ENCODE measurements at regions not wholly inside any gene's neighbourhood (a gene's known extent, or its start where the extent isn't known, plus 50 kb on each side); places are given as distances from the start of the nearest gene placed in this dataset.

GRCh38 chr14:81982046-81982445 is 448.4 kb upstream of the SEL1L start:
- Histone ChIP-seq H3K79me2 (ENCODE audit: control insufficient read depth, insufficient read depth, low read length, unreplicated experiment) (no peaks in the 10 kb centered on the region), H3K27me3 (ENCODE audit: insufficient read depth, low read length) (no peaks in the 10 kb centered on the region), H3K27ac (ENCODE audit: low read depth, low read length) (no peak overlapping the region), H3K4me3 (ENCODE audit: low read depth, low read length) (no peak overlapping the region), H3K4me1 (ENCODE audit: control insufficient read depth, insufficient read depth, low read length, unreplicated experiment) (no peaks in the 10 kb centered on the region), H2AFZ (ENCODE audit: low read length, unreplicated experiment) (no peak overlapping the region), H3K36me3 (ENCODE audit: insufficient read depth, low read length) (no peaks in the 10 kb centered on the region)

DNA sequence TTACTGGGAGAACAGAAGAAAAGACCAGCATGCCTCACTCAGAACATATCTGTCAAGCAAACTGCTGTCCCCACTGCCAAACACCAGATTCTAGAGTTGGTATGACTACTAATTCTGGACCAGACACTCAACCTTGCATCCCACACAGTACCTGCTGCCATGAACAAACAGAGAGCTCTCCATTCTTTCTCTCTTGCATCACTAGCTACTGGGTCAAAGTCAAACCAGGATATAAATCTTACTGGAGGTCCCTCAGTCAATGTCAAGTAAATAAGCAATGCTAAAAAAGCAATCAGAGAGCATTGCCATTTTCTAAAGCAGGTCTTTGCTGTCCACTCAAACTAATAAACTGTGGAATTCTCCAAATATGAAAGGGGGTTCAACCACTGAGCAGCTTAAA is 452.4 kb upstream of the SEL1L start:
- Histone ChIP-seq H3K36me3 (ENCODE audit: insufficient read depth, low read length) (no peaks in the 10 kb centered on the region), H3K27ac (ENCODE audit: low read depth, low read length) (no peak overlapping the region), H3K27me3 (ENCODE audit: insufficient read depth, low read length) (no peaks in the 10 kb centered on the region), H2AFZ (ENCODE audit: low read length, unreplicated experiment) (no peak overlapping the region), H3K79me2 (ENCODE audit: control insufficient read depth, insufficient read depth, low read length, unreplicated experiment) (no peaks in the 10 kb centered on the region), H3K4me3 (ENCODE audit: low read depth, low read length) (no peak overlapping the region), H3K4me1 (ENCODE audit: control insufficient read depth, insufficient read depth, low read length, unreplicated experiment) (no peaks in the 10 kb centered on the region)

- Histone ChIP-seq H3K4me3 (ENCODE audit: low read depth, low read length) (no peak overlapping the region), H3K79me2 (ENCODE audit: control insufficient read depth, insufficient read depth, low read length, unreplicated experiment) (no peaks in the 10 kb centered on the region), H3K27ac (ENCODE audit: low read depth, low read length) (no peak overlapping the region), H3K4me1 (ENCODE audit: control insufficient read depth, insufficient read depth, low read length, unreplicated experiment) (no peaks in the 10 kb centered on the region), H3K36me3 (ENCODE audit: insufficient read depth, low read length) (no peaks in the 10 kb centered on the region), H3K27me3 (ENCODE audit: insufficient read depth, low read length) (no peaks in the 10 kb centered on the region), H2AFZ (ENCODE audit: low read length, unreplicated experiment) (no peak overlapping the region)
Observed at GRCh38 chr14:81989211-81989610, 455.6 kb upstream of the SEL1L start.

DNA sequence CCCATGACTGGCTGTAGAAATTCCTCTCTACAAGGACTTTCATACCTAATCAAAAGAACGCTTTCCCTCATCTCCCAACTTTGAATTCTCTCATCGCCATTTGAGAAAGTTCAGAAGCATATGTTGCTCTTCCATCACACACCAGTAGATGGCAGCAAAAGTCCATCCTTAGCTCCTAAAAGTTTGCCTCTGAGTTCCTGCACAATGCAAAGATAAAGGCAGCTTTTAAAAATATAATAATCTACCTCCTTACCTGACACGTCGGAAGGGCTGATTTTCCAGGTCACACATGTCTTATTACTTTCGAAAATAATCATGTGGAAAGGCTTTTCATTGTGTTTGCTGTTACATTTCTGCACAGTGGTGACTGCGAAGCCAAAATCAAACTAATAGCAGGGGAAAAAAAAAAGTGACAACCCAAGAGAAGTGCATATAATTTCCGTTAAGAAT is 456.7 kb upstream of the SEL1L start:
- H3K27ac ChIP-seq (ENCODE audit: low read depth, low read length) = no peak overlapping the region
- H3K4me3 ChIP-seq (ENCODE audit: low read depth, low read length) = no peak overlapping the region
- no peaks in the 10 kb centered on the region for H3K79me2 ChIP-seq (ENCODE audit: control insufficient read depth, insufficient read depth, low read length, unreplicated experiment)
- no peaks in the 10 kb centered on the region for H3K4me1 ChIP-seq (ENCODE audit: control insufficient read depth, insufficient read depth, low read length, unreplicated experiment)
- H2AFZ ChIP-seq (ENCODE audit: low read length, unreplicated experiment) = no peak overlapping the region
- H3K27me3 ChIP-seq (ENCODE audit: insufficient read depth, low read length) = no peaks in the 10 kb centered on the region
- no peaks in the 10 kb centered on the region for H3K36me3 ChIP-seq (ENCODE audit: insufficient read depth, low read length)

DNA sequence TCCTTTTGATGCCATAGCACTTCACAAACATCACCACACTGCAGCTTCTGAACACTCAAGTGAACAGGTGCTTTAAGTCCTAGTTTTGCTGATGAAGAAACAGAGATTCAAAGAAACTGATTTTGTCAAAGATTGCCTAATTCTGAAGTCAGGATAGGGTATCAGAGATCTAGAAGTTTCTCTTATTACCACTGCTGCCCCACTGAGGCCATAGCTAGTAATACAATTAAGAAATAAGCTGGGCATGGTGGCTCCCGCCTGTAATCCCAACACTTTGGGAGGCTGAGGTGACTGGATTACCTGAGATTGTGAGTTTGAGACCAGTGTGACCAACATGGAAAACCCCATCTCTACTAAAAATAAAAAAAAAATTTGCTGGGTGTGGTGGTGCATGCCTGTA is 458.3 kb upstream of the SEL1L start:
- Histone ChIP-seq H3K27ac (ENCODE audit: low read depth, low read length) (no peak overlapping the region), H3K79me2 (ENCODE audit: control insufficient read depth, insufficient read depth, low read length, unreplicated experiment) (no peaks in the 10 kb centered on the region), H3K4me1 (ENCODE audit: control insufficient read depth, insufficient read depth, low read length, unreplicated experiment) (no peaks in the 10 kb centered on the region), H3K4me3 (ENCODE audit: low read depth, low read length) (no peak overlapping the region), H3K27me3 (ENCODE audit: insufficient read depth, low read length) (no peaks in the 10 kb centered on the region), H2AFZ (ENCODE audit: low read length, unreplicated experiment) (no peak overlapping the region), H3K36me3 (ENCODE audit: insufficient read depth, low read length) (no peaks in the 10 kb centered on the region)

DNA sequence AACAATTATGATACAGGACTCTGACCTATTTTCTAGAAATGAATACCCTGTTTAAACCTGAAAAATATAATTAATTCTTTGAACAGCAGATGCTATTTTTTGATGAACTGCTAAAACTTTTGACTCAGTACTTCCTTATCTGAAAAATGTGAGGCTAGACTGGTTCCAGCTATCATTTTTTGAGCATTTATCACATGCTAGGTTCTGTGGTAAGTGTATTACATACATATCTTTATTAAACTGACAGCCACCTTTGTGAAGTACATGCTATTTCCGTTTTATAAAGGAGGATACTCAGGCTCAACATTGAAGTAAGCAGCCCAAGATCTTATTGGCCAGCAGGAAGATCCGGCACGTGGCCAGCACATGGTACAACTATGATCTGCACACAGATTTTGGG is 459.8 kb upstream of the SEL1L start:
- Histone ChIP-seq H3K79me2 (ENCODE audit: control insufficient read depth, insufficient read depth, low read length, unreplicated experiment) (no peaks in the 10 kb centered on the region), H3K27ac (ENCODE audit: low read depth, low read length) (no peak overlapping the region), H3K27me3 (ENCODE audit: insufficient read depth, low read length) (no peaks in the 10 kb centered on the region), H3K4me1 (ENCODE audit: control insufficient read depth, insufficient read depth, low read length, unreplicated experiment) (no peaks in the 10 kb centered on the region), H3K4me3 (ENCODE audit: low read depth, low read length) (no peak overlapping the region), H3K36me3 (ENCODE audit: insufficient read depth, low read length) (no peaks in the 10 kb centered on the region), H2AFZ (ENCODE audit: low read length, unreplicated experiment) (no peak overlapping the region)

- H3K4me1 ChIP-seq (ENCODE audit: control insufficient read depth, insufficient read depth, low read length, unreplicated experiment) = no peaks in the 10 kb centered on the region
- no peak overlapping the region for H2AFZ ChIP-seq (ENCODE audit: low read length, unreplicated experiment)
- H3K27ac ChIP-seq (ENCODE audit: low read depth, low read length) = no peak overlapping the region
- H3K27me3 ChIP-seq (ENCODE audit: insufficient read depth, low read length) = no peaks in the 10 kb centered on the region
- no peak overlapping the region for H3K4me3 ChIP-seq (ENCODE audit: low read depth, low read length)
- no peaks in the 10 kb centered on the region for H3K36me3 ChIP-seq (ENCODE audit: insufficient read depth, low read length)
- H3K79me2 ChIP-seq (ENCODE audit: control insufficient read depth, insufficient read depth, low read length, unreplicated experiment) = no peaks in the 10 kb centered on the region
Observed at GRCh38 chr14:82003426-82003825, 469.8 kb upstream of the SEL1L start.

DNA sequence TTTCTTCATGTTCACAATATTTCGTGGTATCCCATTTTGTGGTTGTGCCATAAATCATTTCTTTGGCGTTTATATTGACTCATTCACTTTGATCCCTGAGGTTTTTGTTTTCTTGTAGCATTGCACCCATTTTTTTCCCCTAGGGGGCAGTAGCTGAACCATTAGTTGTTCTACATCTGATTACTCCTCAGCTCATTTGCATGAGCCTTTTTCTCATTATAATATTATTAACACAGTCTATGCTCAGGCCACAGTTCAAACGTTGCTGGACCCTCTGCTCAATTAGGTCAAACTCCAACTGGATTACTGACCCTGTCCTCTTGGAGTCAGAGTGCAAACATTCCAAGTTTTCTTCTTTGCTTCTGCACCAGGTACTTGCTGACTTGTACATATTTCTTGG is 475.4 kb upstream of the SEL1L start:
- Histone ChIP-seq H3K27ac (ENCODE audit: low read depth, low read length) (no peak overlapping the region), H2AFZ (ENCODE audit: low read length, unreplicated experiment) (no peak overlapping the region), H3K27me3 (ENCODE audit: insufficient read depth, low read length) (no peaks in the 10 kb centered on the region), H3K36me3 (ENCODE audit: insufficient read depth, low read length) (no peaks in the 10 kb centered on the region), H3K4me1 (ENCODE audit: control insufficient read depth, insufficient read depth, low read length, unreplicated experiment) (no peaks in the 10 kb centered on the region), H3K4me3 (ENCODE audit: low read depth, low read length) (no peak overlapping the region), H3K79me2 (ENCODE audit: control insufficient read depth, insufficient read depth, low read length, unreplicated experiment) (no peaks in the 10 kb centered on the region)

GRCh38 chr14:82009993-82010392 is 476.3 kb upstream of the SEL1L start:
- H3K4me1 ChIP-seq (ENCODE audit: control insufficient read depth, insufficient read depth, low read length, unreplicated experiment) = no peaks in the 10 kb centered on the region
- no peak overlapping the region for H3K4me3 ChIP-seq (ENCODE audit: low read depth, low read length)
- H3K27me3 ChIP-seq (ENCODE audit: insufficient read depth, low read length) = no peaks in the 10 kb centered on the region
- H3K27ac ChIP-seq (ENCODE audit: low read depth, low read length) = no peak overlapping the region
- H3K79me2 ChIP-seq (ENCODE audit: control insufficient read depth, insufficient read depth, low read length, unreplicated experiment) = no peaks in the 10 kb centered on the region
- no peak overlapping the region for H2AFZ ChIP-seq (ENCODE audit: low read length, unreplicated experiment)
- no peaks in the 10 kb centered on the region for H3K36me3 ChIP-seq (ENCODE audit: insufficient read depth, low read length)

GRCh38 chr14:82011460-82011859 is 477.8 kb upstream of the SEL1L start:
- Histone ChIP-seq H3K4me1 (ENCODE audit: control insufficient read depth, insufficient read depth, low read length, unreplicated experiment) (no peaks in the 10 kb centered on the region), H3K27me3 (ENCODE audit: insufficient read depth, low read length) (no peaks in the 10 kb centered on the region), H3K36me3 (ENCODE audit: insufficient read depth, low read length) (no peaks in the 10 kb centered on the region), H2AFZ (ENCODE audit: low read length, unreplicated experiment) (no peak overlapping the region), H3K79me2 (ENCODE audit: control insufficient read depth, insufficient read depth, low read length, unreplicated experiment) (no peaks in the 10 kb centered on the region), H3K27ac (ENCODE audit: low read depth, low read length) (no peak overlapping the region), H3K4me3 (ENCODE audit: low read depth, low read length) (no peak overlapping the region)

GRCh38 chr14:82029038-82029437 is 495.4 kb upstream of the SEL1L start:
- Histone ChIP-seq H3K27me3 (ENCODE audit: insufficient read depth, low read length) (no peaks in the 10 kb centered on the region), H3K36me3 (ENCODE audit: insufficient read depth, low read length) (no peaks in the 10 kb centered on the region), H2AFZ (ENCODE audit: low read length, unreplicated experiment) (no peak overlapping the region), H3K4me3 (ENCODE audit: low read depth, low read length) (no peak overlapping the region), H3K79me2 (ENCODE audit: control insufficient read depth, insufficient read depth, low read length, unreplicated experiment) (no peaks in the 10 kb centered on the region), H3K27ac (ENCODE audit: low read depth, low read length) (no peak overlapping the region), H3K4me1 (ENCODE audit: control insufficient read depth, insufficient read depth, low read length, unreplicated experiment) (no peaks in the 10 kb centered on the region)

DNA sequence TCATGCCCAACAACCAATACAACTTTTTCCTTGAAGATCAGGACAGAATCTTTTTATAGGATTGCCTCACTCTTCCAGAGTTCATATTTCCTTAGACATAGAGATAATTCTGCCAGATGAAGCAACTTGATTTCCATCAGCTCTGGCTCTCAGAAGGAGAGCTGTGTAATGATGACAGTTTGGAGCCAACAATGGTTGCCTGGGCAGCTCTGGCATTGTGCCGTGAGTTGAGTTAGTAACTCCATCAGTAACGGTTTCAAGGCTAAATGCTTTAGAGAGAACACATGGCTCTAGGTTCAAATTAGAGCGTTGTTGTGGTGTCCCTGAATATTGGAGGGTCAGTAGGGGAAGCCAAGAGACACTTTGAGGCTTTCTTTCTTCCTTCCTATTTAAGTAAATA is 501.7 kb upstream of the SEL1L start:
- H3K27me3 ChIP-seq (ENCODE audit: insufficient read depth, low read length) = no peaks in the 10 kb centered on the region
- H3K79me2 ChIP-seq (ENCODE audit: control insufficient read depth, insufficient read depth, low read length, unreplicated experiment) = no peaks in the 10 kb centered on the region
- no peaks in the 10 kb centered on the region for H3K4me1 ChIP-seq (ENCODE audit: control insufficient read depth, insufficient read depth, low read length, unreplicated experiment)
- H3K36me3 ChIP-seq (ENCODE audit: insufficient read depth, low read length) = no peaks in the 10 kb centered on the region
- H2AFZ ChIP-seq (ENCODE audit: low read length, unreplicated experiment) = no peak overlapping the region
- no peak overlapping the region for H3K4me3 ChIP-seq (ENCODE audit: low read depth, low read length)
- no peak overlapping the region for H3K27ac ChIP-seq (ENCODE audit: low read depth, low read length)

Measured in ACC112 (cell line).